K562 (cell line): ENCODE measurements at regions not wholly inside any gene's neighbourhood (a gene's known extent, or its start where the extent isn't known, plus 50 kb on each side); places are given as distances from the start of the nearest gene placed in this dataset.

Source experiments
- BMI1 ChIP-seq: fragments of 150-350 bp; IDR thresholded peaks from 2 replicates; pipeline ENCODE4 v1.6.1; 2014; ENCODE audit warnings: low read length
- CAMTA2 ChIP-seq: fragments of 250-450 bp; sonication (Bioruptor Pico); conservative IDR thresholded peaks from 2 replicates; pipeline ENCODE4 v1.5.1; 2022
- CEBPG ChIP-seq, 3 experiments: fragments of 200-800 bp in 1 of 3; sonication (Bioruptor generic) in 1 of 3; sonication (generic) in 1 of 3; formaldehyde crosslinking in 1 of 3; IDR thresholded peaks in 2 of 3; conservative IDR thresholded peaks in 1 of 3; 2 replicates each; pipeline versions ENCODE4 v1.6.1 to v1.8.0; 2016 to 2022; ENCODE audit warnings: missing compliant biosample characterization in 2 of 3, missing genetic modification characterization in 2 of 3, mild to moderate bottlenecking in 1 of 3, missing genetic modification reagents in 1 of 3
- CREM ChIP-seq: IDR thresholded peaks from 2 replicates; pipeline ENCODE4 v1.6.1; 2014; ENCODE audit warnings: antibody characterized with exemption, low read depth
- CTCF ChIP-seq, 3 experiments: IDR thresholded peaks in 2 of 3; conservative IDR thresholded peaks in 1 of 3; 2 replicates each; pipeline ENCODE4 v1.5.1; 2011 to 2012; ENCODE audit warnings: low read length in 3 of 3, mild to moderate bottlenecking in 3 of 3, control low read depth in 2 of 3, improper control_type of control experiment in 1 of 3, inconsistent platforms in 1 of 3, low read depth in 1 of 3, mixed read lengths in 1 of 3, moderate library complexity in 1 of 3; ENCODE audit not compliant: insufficient read depth in 2 of 3
- DDX20 ChIP-seq: fragments of 450-650 bp; IDR thresholded peaks from 2 replicates; pipeline ENCODE4 v1.6.1; 2016; ENCODE audit warnings: missing genetic modification characterization, low read depth, mild to moderate bottlenecking, missing compliant biosample characterization, moderate library complexity
- ESRRB ChIP-seq: fragments of 250-450 bp; sonication (Bioruptor Pico); IDR thresholded peaks from 2 replicates; pipeline ENCODE4 v1.5.0; 2020; ENCODE audit warnings: mild to moderate bottlenecking, moderate library complexity, borderline replicate concordance
- KLF13 ChIP-seq: fragments of 450-650 bp; IDR thresholded peaks from 2 replicates; pipeline ENCODE4 v1.6.1; 2016; ENCODE audit warnings: missing genetic modification characterization, low read depth, mild to moderate bottlenecking, missing compliant biosample characterization, moderate library complexity, borderline replicate concordance
- MBD1 ChIP-seq: fragments of 250-450 bp; sonication (Bioruptor Pico); IDR thresholded peaks from 2 replicates; pipeline ENCODE4 v1.8.0; 2022; ENCODE audit warnings: inconsistent platforms
- MED1 ChIP-seq: sonication (generic); formaldehyde crosslinking; IDR thresholded peaks from 2 replicates; pipeline ENCODE4 v1.8.1; 2023; ENCODE audit warnings: missing genetic modification reagents, borderline replicate concordance
- MTF1 ChIP-seq: fragments of 250-450 bp; sonication (Bioruptor Pico); IDR thresholded peaks from 2 replicates; pipeline ENCODE4 v1.9.0; 2021; ENCODE audit warnings: moderate library complexity, mild to moderate bottlenecking, inconsistent platforms, borderline replicate concordance
- MYNN ChIP-seq, 2 experiments: sonication (generic); formaldehyde crosslinking in 1 of 2; IDR thresholded peaks; 2 replicates each; pipeline versions ENCODE4 v1.5.0 to v1.6.1; 2016 to 2020; ENCODE audit warnings: antibody characterized with exemption in 1 of 2, missing genetic modification reagents in 1 of 2
- NFE2 ChIP-seq: IDR thresholded peaks from 2 replicates; pipeline ENCODE4 v1.6.1; 2014; ENCODE audit warnings: antibody characterized with exemption, low read depth
- POLR2AphosphoS5 ChIP-seq: IDR thresholded peaks from 2 replicates; pipeline ENCODE4 v1.6.1; 2011; ENCODE audit warnings: mild to moderate bottlenecking, low read depth, low read length, moderate library complexity; ENCODE audit not compliant: control insufficient read depth, insufficient read depth
- ZBTB7A ChIP-seq: IDR thresholded peaks from 2 replicates; pipeline ENCODE4 v1.6.1; 2011; ENCODE audit warnings: low read depth, mild to moderate bottlenecking, low read length, moderate library complexity, borderline replicate concordance; ENCODE audit not compliant: control insufficient read depth
- ZNF140 ChIP-seq: fragments of 250-450 bp; sonication (Bioruptor Pico); IDR thresholded peaks from 2 replicates; pipeline ENCODE4 v1.8.0; 2021; ENCODE audit warnings: moderate library complexity, mild to moderate bottlenecking, inconsistent platforms
- ZNF197 ChIP-seq: fragments of 200-800 bp; sonication (Bioruptor generic); IDR thresholded peaks from 2 replicates; pipeline ENCODE4 v1.6.1; 2016; ENCODE audit warnings: low read depth, missing genetic modification characterization, missing compliant biosample characterization
- ZNF395 ChIP-seq: fragments of 200-800 bp; sonication (Bioruptor generic); IDR thresholded peaks from 2 replicates; pipeline ENCODE4 v1.6.1; 2017; ENCODE audit warnings: missing genetic modification characterization, missing compliant biosample characterization
- ZNF398 ChIP-seq: fragments of 250-450 bp; sonication (Bioruptor Pico); IDR thresholded peaks from 2 replicates; pipeline ENCODE4 v1.8.0; 2021; ENCODE audit warnings: moderate library complexity, mild to moderate bottlenecking, inconsistent platforms
- ZNF445 ChIP-seq: fragments of 250-450 bp; sonication (Bioruptor Pico); IDR thresholded peaks from 2 replicates; pipeline ENCODE4 v1.4.0; 2020; ENCODE audit warnings: low read depth, mild to moderate bottlenecking, moderate library complexity

- TF ChIP-seq ZNF395 (CRISPR knock-in tag) (no peak), POLR2AphosphoS5 (peak; percentile 60), ESRRB (no peak), NFE2 (no peak), MBD1 (CRISPR knock-in tag) (no peak), KLF13 (tag) (no peak), ZNF445 (CRISPR knock-in tag) (no peak), CEBPG (CRISPR knock-in tag; IDR thresholded peaks at IDR 0.05) (no peak; the same call in 1 of the 2 replicates), CEBPG (tag; conservative IDR thresholded peaks at IDR 0.05 in 1 of 2, IDR thresholded peaks at IDR 0.05 in 1 of 2) (no peak), MTF1 (no peak), MED1 (no peak), CREM (no peak), DDX20 (tag) (no peak), BMI1 (no peak), ZNF197 (CRISPR knock-in tag) (no peak), CAMTA2 (no peak), MYNN (IDR thresholded peaks at IDR 0.05) (no peak), MYNN (CRISPR knock-in tag; IDR thresholded peaks at IDR 0.05) (no peak), ZBTB7A (peak; percentile 88; the same call in 1 of the 2 replicates), ZNF398 (CRISPR knock-in tag) (no peak), CTCF (IDR thresholded peaks at IDR 0.05 in 2 of 3, conservative IDR thresholded peaks at IDR 0.05 in 1 of 3; ENCODE audit: insufficient read depth in 2 of 3, low read depth in 1 of 3, low read length in 3 of 3) (peak; percentile 41 to 83 (median 63); a peak in 5 of 6 replicates), ZNF140 (CRISPR knock-in tag) (no peak)
Measured at GRCh38 chr1:90850898-90851710, 134.0 kb upstream of the BARHL2 start (continued).
